Liver (tissue), 3 donors: ENCODE measurements at regions not wholly inside any gene's neighbourhood (a gene's known extent, or its start where the extent isn't known, plus 50 kb on each side); places are given as distances from the start of the nearest gene placed in this dataset.

Experiments
- FOXA1 ChIP-seq: IDR thresholded peaks from 2 replicates; pipeline ENCODE4 v1.6.1; 2016; ENCODE audit warnings: antibody characterized with exemption
- GABPA ChIP-seq, 2 donors: IDR thresholded peaks in 1 of 2; conservative IDR thresholded peaks in 1 of 2; 2 replicates each; pipeline ENCODE4 v1.6.1; 2016; ENCODE audit warnings: antibody characterized with exemption in 2 of 2, mild to moderate bottlenecking in 1 of 2, moderate library complexity in 1 of 2
- HNF4A ChIP-seq, 2 donors: conservative IDR thresholded peaks; 2 replicates each; pipeline ENCODE4 v1.6.1; 2016; ENCODE audit warnings: antibody characterized with exemption in 2 of 2, mild to moderate bottlenecking in 2 of 2
- JUND ChIP-seq, 2 donors: IDR thresholded peaks; 2 replicates each; pipeline ENCODE4 v1.6.1; 2016; ENCODE audit warnings: antibody characterized with exemption in 2 of 2
- RAD21 ChIP-seq, 2 donors: IDR thresholded peaks; 2 replicates each; pipeline ENCODE4 v1.6.1; 2016; ENCODE audit warnings: antibody characterized with exemption in 2 of 2, mild to moderate bottlenecking in 2 of 2
- RXRA ChIP-seq, 2 donors: IDR thresholded peaks; 2 replicates each; pipeline ENCODE4 v1.6.1; 2017 to 2018; ENCODE audit warnings: antibody characterized with exemption in 2 of 2, mild to moderate bottlenecking in 1 of 2
- SP1 ChIP-seq: IDR thresholded peaks from 2 replicates; pipeline ENCODE4 v1.6.1; 2018; ENCODE audit warnings: antibody characterized with exemption, mild to moderate bottlenecking
- TAF1 ChIP-seq: conservative IDR thresholded peaks from 2 replicates; pipeline ENCODE4 v1.6.1; 2016; ENCODE audit warnings: antibody characterized with exemption, mild to moderate bottlenecking
- YY1 ChIP-seq: IDR thresholded peaks from 2 replicates; pipeline ENCODE4 v1.6.1; 2016; ENCODE audit warnings: antibody characterized with exemption, mild to moderate bottlenecking
- TF ChIP-seq, protein P1 (sequence below): fragments of 150-350 bp; IDR thresholded peaks from 2 replicates; pipeline ENCODE4 v1.5.1; 2017; ENCODE audit warnings: improper control_type of control experiment, low read depth, low read length; ENCODE audit not compliant: missing input control
- TF ChIP-seq, protein P2 (sequence below): IDR thresholded peaks from 2 replicates; pipeline ENCODE4 v1.6.1; 2016; ENCODE audit warnings: antibody characterized with exemption
- donor health status: healthy.
- donor health status: healthy.

DNA sequence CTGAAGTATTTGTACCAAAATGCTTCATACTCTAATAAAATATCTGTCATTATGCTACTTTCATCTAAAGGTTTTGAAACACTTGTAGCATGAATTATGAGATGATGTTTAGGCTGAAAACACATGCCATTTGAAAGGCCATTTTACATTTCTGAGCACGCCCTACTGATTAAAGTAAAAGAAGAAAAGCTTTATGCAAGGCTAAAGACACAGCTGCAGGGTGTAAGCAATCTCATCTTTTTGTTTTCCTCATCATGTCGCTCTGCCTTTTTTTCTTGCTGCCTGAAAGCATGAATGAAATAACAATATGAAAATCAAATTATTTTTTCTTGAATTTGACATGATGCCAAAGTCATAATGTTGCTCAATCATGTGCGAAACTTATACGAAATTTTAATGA, 148.6 kb upstream of the ARG1 start:
- TF ChIP-seq, protein P1, sequence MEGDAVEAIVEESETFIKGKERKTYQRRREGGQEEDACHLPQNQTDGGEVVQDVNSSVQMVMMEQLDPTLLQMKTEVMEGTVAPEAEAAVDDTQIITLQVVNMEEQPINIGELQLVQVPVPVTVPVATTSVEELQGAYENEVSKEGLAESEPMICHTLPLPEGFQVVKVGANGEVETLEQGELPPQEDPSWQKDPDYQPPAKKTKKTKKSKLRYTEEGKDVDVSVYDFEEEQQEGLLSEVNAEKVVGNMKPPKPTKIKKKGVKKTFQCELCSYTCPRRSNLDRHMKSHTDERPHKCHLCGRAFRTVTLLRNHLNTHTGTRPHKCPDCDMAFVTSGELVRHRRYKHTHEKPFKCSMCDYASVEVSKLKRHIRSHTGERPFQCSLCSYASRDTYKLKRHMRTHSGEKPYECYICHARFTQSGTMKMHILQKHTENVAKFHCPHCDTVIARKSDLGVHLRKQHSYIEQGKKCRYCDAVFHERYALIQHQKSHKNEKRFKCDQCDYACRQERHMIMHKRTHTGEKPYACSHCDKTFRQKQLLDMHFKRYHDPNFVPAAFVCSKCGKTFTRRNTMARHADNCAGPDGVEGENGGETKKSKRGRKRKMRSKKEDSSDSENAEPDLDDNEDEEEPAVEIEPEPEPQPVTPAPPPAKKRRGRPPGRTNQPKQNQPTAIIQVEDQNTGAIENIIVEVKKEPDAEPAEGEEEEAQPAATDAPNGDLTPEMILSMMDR: no peak
- TF ChIP-seq JUND (IDR thresholded peaks at IDR 0.05) (no peak), YY1 (no peak), FOXA1 (no peak), TAF1 (no peak), HNF4A (conservative IDR thresholded peaks at IDR 0.05) (no peak), GABPA (IDR thresholded peaks at IDR 0.05 in 1 of 2, conservative IDR thresholded peaks at IDR 0.05 in 1 of 2) (no peak), RXRA (IDR thresholded peaks at IDR 0.05) (no peak), RAD21 (IDR thresholded peaks at IDR 0.05) (no peak), SP1 (no peak)
- TF ChIP-seq, protein P2, sequence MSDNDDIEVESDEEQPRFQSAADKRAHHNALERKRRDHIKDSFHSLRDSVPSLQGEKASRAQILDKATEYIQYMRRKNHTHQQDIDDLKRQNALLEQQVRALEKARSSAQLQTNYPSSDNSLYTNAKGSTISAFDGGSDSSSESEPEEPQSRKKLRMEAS: no peak
